HG02885 (cell line): ENCODE measurements at regions not wholly inside any gene's neighbourhood (a gene's known extent, or its start where the extent isn't known, plus 50 kb on each side); places are given as distances from the start of the nearest gene placed in this dataset.

Experiments
- ATAC-seq: cut with Tn5 transposase; IDR thresholded peaks from one replicate; pipeline ENCODE4 v1.9.1; 2021; ENCODE audit warnings: mild to moderate bottlenecking; ENCODE audit not compliant: unreplicated experiment, poor library complexity

- ATAC-seq: no peak
Measured at GRCh38 chr13:48146636-48147035, 51.7 kb upstream of the MED4 start.

GRCh38 chr13:48146122-48146521 is 51.2 kb upstream of the MED4 start:
- ATAC-seq: no peak
